Endothelial cell of umbilical vein (primary cell): ENCODE measurements at regions not wholly inside any gene's neighbourhood (a gene's known extent, or its start where the extent isn't known, plus 50 kb on each side); places are given as distances from the start of the nearest gene placed in this dataset.

Experiments
- BruUV-seq: library from RNA; stranded (reverse); fragments of 400-500 nt; replicated peaks from 2 replicates; lab custom pipeline; 2021; lab: Mats Ljungman, UMichigan
- CTCF ChIA-PET: fragments of 300-600, 350-600 bp; sonication (Branson Sonifier 250); formaldehyde crosslinking; loops from one replicate; lab custom pipeline; 2021; ENCODE audit warnings: antibody characterized with exemption, inconsistent platforms; lab: Charles Lee
- POLR2A ChIA-PET: fragments of 300-600, 350-600 bp; sonication (Branson Sonifier 250); formaldehyde crosslinking; loops from one replicate; lab custom pipeline; 2021; ENCODE audit warnings: antibody characterized with exemption, inconsistent platforms; lab: Charles Lee
- DNase-seq: peaks from one replicate; pipeline ENCODE4 v3.0.0-alpha.2; 2011; ENCODE audit warnings: low read depth, low spot score
- FAIRE-seq: peaks from 2 replicates; lab custom pipeline; 2011; peaks lifted over from hg19 to GRCh38; lab: Jason Lieb, UNC
- H2AFZ ChIP-seq: 2 replicates; pipeline ENCODE4 v1.6.0; 2012; ENCODE audit warnings: low read depth, low read length, control low read depth, inconsistent platforms
- H3K27ac ChIP-seq: 2 replicates; pipeline ENCODE4 v1.5.1; 2011; ENCODE audit warnings: low read depth, mild to moderate bottlenecking, control low read depth, low read length, moderate library complexity; ENCODE audit not compliant: insufficient read depth
- H3K27me3 ChIP-seq, 2 experiments: 2 replicates each; pipeline versions ENCODE4 v1.6.0 to v1.6.1; 2011; ENCODE audit warnings: low read length in 2 of 2, mixed read lengths in 1 of 2; ENCODE audit not compliant: control insufficient read depth in 2 of 2, insufficient read depth in 2 of 2
- H3K36me3 ChIP-seq, 2 experiments: 2 replicates in 1 of 2; 3 replicates in 1 of 2; pipeline ENCODE4 v1.5.1; 2011; ENCODE audit warnings: low read length in 2 of 2, mild to moderate bottlenecking in 1 of 2, moderate library complexity in 1 of 2; ENCODE audit not compliant: control insufficient read depth in 2 of 2, insufficient read depth in 2 of 2; ENCODE audit errors: extremely low read depth in 1 of 2
- H3K4me1 ChIP-seq: 3 replicates; pipeline ENCODE4 v1.5.1; 2011; ENCODE audit warnings: mild to moderate bottlenecking, low read length; ENCODE audit not compliant: control insufficient read depth, insufficient read depth; ENCODE audit errors: extremely low read depth
- H3K4me2 ChIP-seq: 2 replicates; pipeline ENCODE4 v1.6.1; 2011; ENCODE audit warnings: low read length, control low read depth, mixed read lengths; ENCODE audit not compliant: insufficient read depth
- H3K4me3 ChIP-seq, 3 experiments: fragments of 200-600 bp in 1 of 3; sonication (generic), shearing (Covaris generic) in 1 of 3; replicated peaks in 1 of 3; 2 replicates each; pipeline ENCODE4 v1.5.1; 2011 to 2016; ENCODE audit warnings: control low read depth in 3 of 3, low read length in 3 of 3, mild to moderate bottlenecking in 2 of 3, inconsistent platforms in 1 of 3, low read depth in 1 of 3, moderate library complexity in 1 of 3; ENCODE audit not compliant: insufficient read depth in 1 of 3
- H3K79me2 ChIP-seq: 2 replicates; pipeline ENCODE4 v1.6.0; 2012; ENCODE audit warnings: low read length, inconsistent platforms; ENCODE audit not compliant: control insufficient read depth, insufficient read depth
- H3K9ac ChIP-seq: replicated peaks from 2 replicates; pipeline ENCODE3; 2011; ENCODE audit warnings: low read length, control low read depth; ENCODE audit not compliant: insufficient read depth; ENCODE audit errors: extremely low read depth
- H3K9me1 ChIP-seq: replicated peaks from 3 replicates; pipeline ENCODE4 v1.6.0; 2011; ENCODE audit warnings: mild to moderate bottlenecking, low read length; ENCODE audit not compliant: control insufficient read depth, insufficient read depth; ENCODE audit errors: extremely low read depth
- H3K9me3 ChIP-seq: replicated peaks from 2 replicates; pipeline ENCODE4 v1.5.1; 2012; ENCODE audit warnings: low read length, inconsistent platforms; ENCODE audit not compliant: control insufficient read depth, insufficient read depth
- H4K20me1 ChIP-seq: replicated peaks from 2 replicates; pipeline ENCODE3; 2011; ENCODE audit warnings: mild to moderate bottlenecking, low read length; ENCODE audit not compliant: control insufficient read depth, insufficient read depth; ENCODE audit errors: extremely low read depth
- EZH2 ChIP-seq: IDR thresholded peaks from 2 replicates; pipeline ENCODE4 v1.6.1; 2012; ENCODE audit warnings: borderline replicate concordance, low read depth, mild to moderate bottlenecking, moderate library complexity, low read length, inconsistent platforms; ENCODE audit not compliant: severe bottlenecking
- FOS ChIP-seq: IDR thresholded peaks from 2 replicates; pipeline ENCODE4 v1.6.1; 2011; ENCODE audit warnings: mild to moderate bottlenecking, low read length, moderate library complexity, borderline replicate concordance; ENCODE audit not compliant: insufficient read depth
- GATA2 ChIP-seq: IDR thresholded peaks from 2 replicates; pipeline ENCODE4 v1.7.0; 2011; ENCODE audit warnings: low read depth, mild to moderate bottlenecking, moderate library complexity, mixed read lengths, low read length; ENCODE audit not compliant: insufficient read length, insufficient read depth
- JUN ChIP-seq: IDR thresholded peaks from 2 replicates; pipeline ENCODE4 v1.6.1; 2011; ENCODE audit warnings: borderline replicate concordance, low read depth; ENCODE audit not compliant: insufficient read length, insufficient read depth
- MYC ChIP-seq: IDR thresholded peaks from one replicate; pipeline ENCODE4 v1.6.1; 2011; ENCODE audit warnings: mild to moderate bottlenecking, low read depth, low read length
- POLR2A ChIP-seq: IDR thresholded peaks from 2 replicates; pipeline ENCODE4 v1.6.1; 2012; ENCODE audit warnings: low read depth, mild to moderate bottlenecking, control low read depth, low read length
- POLR2AphosphoS5 ChIP-seq: IDR thresholded peaks from 2 replicates; pipeline ENCODE4 v1.6.1; 2012; ENCODE audit warnings: low read depth, mild to moderate bottlenecking, control low read depth, low read length, moderate library complexity; ENCODE audit not compliant: insufficient read depth
- dilution Hi-C: fragments of 300-500 bp; cut with MboI; formaldehyde crosslinking; loops from one replicate; pipeline ENCODE4 v1.15.0; 2019; ENCODE audit warnings: low sequenced_read_pairs; ENCODE audit not compliant: extremely low pct_ligation_motif_present
- intact Hi-C: fragments of 100-400 bp; cut with micrococcal nuclease; formaldehyde crosslinking; loops from one replicate; pipeline ENCODE4 v1.10.0; 2022
- TF ChIP-seq, protein P1 (sequence below): IDR thresholded peaks from 2 replicates; pipeline ENCODE4 v1.6.1; 2011; ENCODE audit not compliant: insufficient read depth, insufficient read length
- TF ChIP-seq, protein P2 (sequence below), 2 donors: IDR thresholded peaks; 1 replicate in 1 of 2; 2 replicates in 1 of 2; pipeline ENCODE4 v1.5.1; 2011; ENCODE audit warnings: low read length in 2 of 2, mild to moderate bottlenecking in 2 of 2, moderate library complexity in 2 of 2, control low read depth in 1 of 2, inconsistent platforms in 1 of 2, low read depth in 1 of 2; ENCODE audit not compliant: insufficient read depth in 1 of 2; ENCODE audit errors: extremely low read depth in 1 of 2

DNA sequence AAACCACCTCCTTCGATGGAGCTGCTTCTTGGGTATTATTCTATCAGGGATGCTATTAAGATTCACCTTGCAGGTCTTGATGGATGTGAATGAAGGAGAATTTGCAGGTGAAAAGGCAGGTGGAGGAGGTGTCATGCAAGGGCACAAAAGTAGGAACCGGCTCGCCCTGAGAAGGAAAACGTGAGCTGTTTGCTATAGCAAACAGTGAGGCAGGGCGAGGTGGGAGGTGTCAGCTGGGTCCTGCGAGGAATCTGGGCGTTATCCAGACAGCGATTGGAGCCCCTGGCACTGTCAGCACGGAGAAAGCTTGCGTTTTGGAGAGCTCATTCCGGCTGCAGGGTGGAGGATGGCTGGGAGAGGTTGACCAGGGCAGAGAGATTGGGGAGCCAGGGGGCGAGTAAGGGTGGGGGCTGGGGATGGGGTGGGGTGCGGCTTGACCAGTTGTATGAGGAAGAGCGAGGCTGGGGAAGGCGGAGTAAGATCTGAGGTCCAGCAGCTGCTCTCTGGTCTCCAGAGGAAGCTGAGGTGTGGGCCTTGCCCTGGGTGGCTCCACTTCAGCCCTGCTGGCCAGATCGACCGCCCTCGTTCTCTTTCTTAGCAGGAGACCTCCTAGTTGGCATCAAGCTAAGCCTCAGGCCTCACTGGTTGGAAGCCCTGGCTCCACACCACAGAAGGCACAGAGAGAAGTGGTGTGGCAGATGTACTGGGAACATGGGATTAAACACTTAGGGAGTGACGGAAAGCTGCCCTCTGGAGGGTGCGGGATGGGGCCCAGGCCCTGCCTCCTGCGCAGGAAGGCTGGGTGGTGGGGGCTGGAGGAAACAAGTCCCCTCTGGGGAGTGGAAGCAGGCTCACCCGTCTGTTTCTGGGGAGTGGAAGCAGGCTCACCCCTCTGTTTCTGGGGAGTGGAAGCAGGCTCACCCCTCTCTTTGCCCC is 54.7 kb upstream of the NEURL1B start:
- Histone ChIP-seq H2AFZ (no peak overlapping the region), H3K79me2 (no peaks in the 10 kb centered on the region), H4K20me1 (no peaks in the 10 kb centered on the region), H3K27me3 (peaks cover 0 to 5% of the 10 kb centered on the region in 2 experiments), H3K9me1 (no peaks in the 10 kb centered on the region), H3K4me3 (no peak overlapping the region), H3K9me3 (no peaks in the 10 kb centered on the region), H3K27ac (no peak overlapping the region), H3K4me1 (no peaks in the 10 kb centered on the region), H3K9ac (no peak overlapping the region), H3K36me3 (no peaks in the 10 kb centered on the region), H3K4me2 (no peak overlapping the region)
- intact Hi-C loops, result no loop called here
- ChIA-PET CTCF (no interaction called here), POLR2A (no interaction called here)
- TF ChIP-seq POLR2A, result no peak
- TF ChIP-seq, protein P1, sequence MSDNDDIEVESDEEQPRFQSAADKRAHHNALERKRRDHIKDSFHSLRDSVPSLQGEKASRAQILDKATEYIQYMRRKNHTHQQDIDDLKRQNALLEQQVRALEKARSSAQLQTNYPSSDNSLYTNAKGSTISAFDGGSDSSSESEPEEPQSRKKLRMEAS, result no peak
- TF ChIP-seq FOS, result no peak
- TF ChIP-seq GATA2, result no peak
- no peak for TF ChIP-seq JUN
- TF ChIP-seq POLR2AphosphoS5, result no peak
- TF ChIP-seq MYC, result no peak
- TF ChIP-seq, protein P2, sequence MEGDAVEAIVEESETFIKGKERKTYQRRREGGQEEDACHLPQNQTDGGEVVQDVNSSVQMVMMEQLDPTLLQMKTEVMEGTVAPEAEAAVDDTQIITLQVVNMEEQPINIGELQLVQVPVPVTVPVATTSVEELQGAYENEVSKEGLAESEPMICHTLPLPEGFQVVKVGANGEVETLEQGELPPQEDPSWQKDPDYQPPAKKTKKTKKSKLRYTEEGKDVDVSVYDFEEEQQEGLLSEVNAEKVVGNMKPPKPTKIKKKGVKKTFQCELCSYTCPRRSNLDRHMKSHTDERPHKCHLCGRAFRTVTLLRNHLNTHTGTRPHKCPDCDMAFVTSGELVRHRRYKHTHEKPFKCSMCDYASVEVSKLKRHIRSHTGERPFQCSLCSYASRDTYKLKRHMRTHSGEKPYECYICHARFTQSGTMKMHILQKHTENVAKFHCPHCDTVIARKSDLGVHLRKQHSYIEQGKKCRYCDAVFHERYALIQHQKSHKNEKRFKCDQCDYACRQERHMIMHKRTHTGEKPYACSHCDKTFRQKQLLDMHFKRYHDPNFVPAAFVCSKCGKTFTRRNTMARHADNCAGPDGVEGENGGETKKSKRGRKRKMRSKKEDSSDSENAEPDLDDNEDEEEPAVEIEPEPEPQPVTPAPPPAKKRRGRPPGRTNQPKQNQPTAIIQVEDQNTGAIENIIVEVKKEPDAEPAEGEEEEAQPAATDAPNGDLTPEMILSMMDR (IDR thresholded peaks at IDR 0.05; ENCODE audit: extremely low read depth in 1 of 2, insufficient read depth in 1 of 2, low read depth in 1 of 2, low read length in 2 of 2), result no peak
- TF ChIP-seq EZH2, result no peak
- DNase-seq (no peak), FAIRE-seq (no peak)
- dilution Hi-C loops, result no loop called here
- BruUV-seq, result no TSS peak
